ENCODE measurements at regions not wholly inside any gene's neighbourhood (a gene's known extent, or its start where the extent isn't known, plus 50 kb on each side); places are given as distances from the start of the nearest gene placed in this dataset.

GRCh38 chr5:74216012-74216411, 424.5 kb downstream of the ENC1 start:
- H3K4me1 ChIP-seq (replicated peaks in 1 of 4; ENCODE audit: control insufficient read depth in 3 of 4, insufficient read depth in 4 of 4, low read length in 3 of 4): no peaks in the 10 kb centered on the region
- no peak overlapping the region for H2BK5ac ChIP-seq (ENCODE audit: low read depth, low read length)
- H3K27me3 ChIP-seq (replicated peaks in 1 of 4; ENCODE audit: control insufficient read depth in 3 of 4, extremely low read depth in 1 of 4, insufficient read depth in 3 of 4, low read length in 3 of 4): no peaks in the 10 kb centered on the region
- H3K4ac ChIP-seq (replicated peaks; ENCODE audit: insufficient read length, low read depth, low read length): peak overlapping the region; percentile 69
- H4K8ac ChIP-seq (ENCODE audit: extremely low read depth, insufficient read depth, low read length): no peak overlapping the region
- CTCF ChIA-PET (ENCODE audit: partially characterized antibody): interaction anchor here (0.8 kb wide), 1 partner anchor 180 kb away, joined by 4 read pairs; no protein-coding TSS in a partner anchor
- no peaks in the 10 kb centered on the region for H3K9me3 ChIP-seq (ENCODE audit: insufficient read depth in 2 of 2, low read depth in 1 of 2, low read length in 1 of 2)
- H3K4me2 ChIP-seq (ENCODE audit: insufficient read depth in 1 of 2, low read depth in 2 of 2, low read length in 2 of 2): no peak overlapping the region
- H2BK12ac ChIP-seq (ENCODE audit: low read depth, low read length): no peak overlapping the region
- H2BK120ac ChIP-seq (replicated peaks; ENCODE audit: low read depth, low read length): no peak overlapping the region
- no peak overlapping the region for H3K56ac ChIP-seq (replicated peaks; ENCODE audit: insufficient read length, low read depth, low read length)
- POLR2A ChIA-PET (ENCODE audit: partially characterized antibody): no interaction called here
- H3K23me2 ChIP-seq (ENCODE audit: low read depth, low read length): no peaks in the 10 kb centered on the region
- no peaks in the 10 kb centered on the region for H4K20me1 ChIP-seq (replicated peaks in 1 of 2; ENCODE audit: control insufficient read depth in 1 of 2, insufficient read depth in 2 of 2, low read length in 2 of 2)
- no peaks in the 10 kb centered on the region for H3K79me1 ChIP-seq (ENCODE audit: low read depth, low read length)
- H3K4me3 ChIP-seq (ENCODE audit: extremely low read depth in 1 of 4, insufficient read depth in 2 of 4, low read depth in 3 of 4, low read length in 4 of 4): no peak overlapping the region
- FAIRE-seq: no peak
- DNase-seq (ENCODE audit: low read depth in 1 of 2, low spot score in 2 of 2): no peak
- no peak overlapping the region for H4K91ac ChIP-seq (replicated peaks; ENCODE audit: insufficient read length, low read length)
- no peak overlapping the region for H4K5ac ChIP-seq (ENCODE audit: insufficient read length, low read depth, low read length)
- H3K23ac ChIP-seq (ENCODE audit: insufficient read length): no peak overlapping the region
- H3K9ac ChIP-seq (replicated peaks in 1 of 4; ENCODE audit: extremely low read depth in 1 of 4, low read depth in 3 of 4, low read length in 3 of 4): no peak overlapping the region
- no peak overlapping the region for H2AK5ac ChIP-seq (ENCODE audit: low read depth, low read length)
- no peak overlapping the region for H3K18ac ChIP-seq (ENCODE audit: extremely low read depth, low read length)
- H3K14ac ChIP-seq (ENCODE audit: insufficient read length): no peak overlapping the region
- H3K79me2 ChIP-seq (ENCODE audit: control insufficient read depth in 1 of 2, insufficient read depth in 2 of 2, low read length in 2 of 2): no peaks in the 10 kb centered on the region
- no peak overlapping the region for H3K27ac ChIP-seq (ENCODE audit: low read depth, low read length)
- no peak overlapping the region for H2BK20ac ChIP-seq (ENCODE audit: low read length)
- H2AFZ ChIP-seq (ENCODE audit: low read length): no peak overlapping the region
- no peaks in the 10 kb centered on the region for H3K36me3 ChIP-seq (ENCODE audit: control insufficient read depth in 2 of 4, insufficient read depth in 4 of 4, low read length in 3 of 4)
- 85% methylated on average over 1 of the region's 1 CpG; no CpG with 5 or more reads in 1 of the 2 experiments for WGBS, 2 experiments (ENCODE audit: extremely low coverage in 1 of 2, insufficient coverage in 1 of 2, insufficient read length in 1 of 2, insufficient replicate concordance in 2 of 2, low coverage in 1 of 2, low lambda C conversion rate in 2 of 2, missing lambda C conversion rate in 1 of 2)
- H2BK15ac ChIP-seq (ENCODE audit: low read length): no peak overlapping the region
- TF ChIP-seq CEBPB (IDR thresholded peaks at IDR 0.05; ENCODE audit: low read depth, low read length): no peak
- TF ChIP-seq RXRA (IDR thresholded peaks at IDR 0.05; ENCODE audit: insufficient read depth, low read depth, low read length): no peak
- no peak for TF ChIP-seq TBP (IDR thresholded peaks at IDR 0.05; ENCODE audit: low read depth, low read length)
- no peak for TF ChIP-seq CREB1 (IDR thresholded peaks at IDR 0.05)
- no peak for TF ChIP-seq RAD21 (IDR thresholded peaks at IDR 0.05 in 1 of 2, conservative IDR thresholded peaks at IDR 0.05 in 1 of 2; ENCODE audit: low read depth in 2 of 2, low read length in 2 of 2)
- TF ChIP-seq ATF3 (IDR thresholded peaks at IDR 0.05; ENCODE audit: insufficient read depth, low read depth, low read length): no peak
- TF ChIP-seq CTBP2 (IDR thresholded peaks at IDR 0.05; ENCODE audit: borderline replicate concordance, insufficient read depth, insufficient read length, low read length): no peak
- no peak for TF ChIP-seq TAF7 (optimal IDR thresholded peaks at IDR 0.05; ENCODE audit: borderline replicate concordance, low read depth, low read length)
- TF ChIP-seq FOSL1 (IDR thresholded peaks at IDR 0.05; ENCODE audit: insufficient read depth, low read depth, low read length): no peak
- no peak for TF ChIP-seq ZNF274 (IDR thresholded peaks at IDR 0.05; ENCODE audit: borderline replicate concordance, extremely low read depth, low read length)
